ENCODE measurements at regions not wholly inside any gene's neighbourhood (a gene's known extent, or its start where the extent isn't known, plus 50 kb on each side); places are given as distances from the start of the nearest gene placed in this dataset.
A peak's percentile ranks its signal among the peaks of the same experiment; 100 is the strongest.

- TF ChIP-seq ERF (CRISPR knock-in tag; IDR thresholded peaks at IDR 0.05) (peak; percentile 46; the same call in 1 of the 2 replicates), ETV6 (CRISPR knock-in tag; conservative IDR thresholded peaks at IDR 0.05) (no peak), ZNF430 (CRISPR knock-in tag; IDR thresholded peaks at IDR 0.05) (peak; percentile 30; the same call in 1 of the 2 replicates), ZNF687 (CRISPR knock-in tag; IDR thresholded peaks at IDR 0.05) (peak; percentile 48), DPF2 (CRISPR knock-in tag; IDR thresholded peaks at IDR 0.05; ENCODE audit: borderline replicate concordance, low read depth) (no peak), TFDP2 (CRISPR knock-in tag; IDR thresholded peaks at IDR 0.05) (0 out of 2 replicates have a peak, but pooled peaks have one; percentile 24), MYNN (CRISPR knock-in tag; IDR thresholded peaks at IDR 0.05; ENCODE audit: low read depth) (no peak), FIP1L1 (IDR thresholded peaks at IDR 0.05; ENCODE audit: borderline replicate concordance, insufficient read depth, low read depth, low read length) (peak; percentile 86; the same call in 1 of the 2 replicates), ZBTB7A (CRISPR knock-in tag; IDR thresholded peaks at IDR 0.05) (no peak), ZNF350 (CRISPR knock-in tag; IDR thresholded peaks at IDR 0.05; ENCODE audit: borderline replicate concordance, low read depth) (no peak; the same call in 1 of the 2 replicates), ZNF746 (CRISPR knock-in tag; IDR thresholded peaks at IDR 0.05) (0 out of 2 replicates have a peak, but pooled peaks have one; percentile 16), KLF12 (CRISPR knock-in tag; IDR thresholded peaks at IDR 0.05; ENCODE audit: borderline replicate concordance) (peak; percentile 84; the same call in 1 of the 2 replicates), GABPB1 (CRISPR knock-in tag; IDR thresholded peaks at IDR 0.05) (0 out of 2 replicates have a peak, but pooled peaks have one; percentile 31), MXI1 (IDR thresholded peaks at IDR 0.05; ENCODE audit: borderline replicate concordance, low read depth, low read length) (0 out of 3 replicates have a peak, but pooled peaks have one; percentile 21), ZKSCAN1 (IDR thresholded peaks at IDR 0.05; ENCODE audit: low read length) (0 out of 2 replicates have a peak, but pooled peaks have one; percentile 30), CBFB (CRISPR knock-in tag; IDR thresholded peaks at IDR 0.05) (0 out of 2 replicates have a peak, but pooled peaks have one; percentile 15), HMGXB4 (CRISPR knock-in tag; IDR thresholded peaks at IDR 0.05; ENCODE audit: borderline replicate concordance in 1 of 2, low read depth in 1 of 2) (peak; percentile 44 to 49; a peak in 2 of 4 replicates), GATAD2A (CRISPR knock-in tag; IDR thresholded peaks at IDR 0.05) (peak; percentile 29; the same call in 1 of the 2 replicates), DZIP1 (CRISPR knock-in tag; IDR thresholded peaks at IDR 0.05) (no peak)
Measured at GRCh38 chr17:79400989-79401703, 209.7 kb downstream of the RBFOX3 start (continued).

Data from HepG2 (cell line).